Large intestine (tissue), 3 donors: ENCODE measurements at regions not wholly inside any gene's neighbourhood (a gene's known extent, or its start where the extent isn't known, plus 50 kb on each side); places are given as distances from the start of the nearest gene placed in this dataset.
A peak's percentile ranks its signal among the peaks of the same experiment; 100 is the strongest.

ENCODE experiments used
- DNase-seq, 2 donors: peaks; one replicate each; pipeline versions ENCODE4 v3.0.0 to v3.0.0-alpha.2; 2013
- H3K27ac ChIP-seq: one replicate; pipeline ENCODE4 v1.5.1; 2013; ENCODE audit warnings: low read length
- H3K27me3 ChIP-seq: 2 replicates; pipeline ENCODE4 v1.6.1; 2013; ENCODE audit warnings: low read length; ENCODE audit not compliant: control insufficient read depth, insufficient read depth
- H3K36me3 ChIP-seq: 2 replicates; pipeline ENCODE4 v1.6.1; 2013; ENCODE audit warnings: low read length; ENCODE audit not compliant: control insufficient read depth, insufficient read depth
- H3K4me1 ChIP-seq: one replicate; pipeline ENCODE4 v1.6.1; 2013; ENCODE audit warnings: low read length; ENCODE audit not compliant: control insufficient read depth, insufficient read depth
- H3K4me3 ChIP-seq: one replicate; pipeline ENCODE4 v1.5.1; 2013; ENCODE audit warnings: low read length
- H3K9me3 ChIP-seq: one replicate; pipeline ENCODE4 v1.6.1; 2013; ENCODE audit warnings: mild to moderate bottlenecking, low read depth, low read length, moderate library complexity; ENCODE audit not compliant: control insufficient read depth
- WGBS: methylation state at CpG from one replicate; pipeline ENCODE4 v1.1.5; 2013; ENCODE audit warnings: low lambda C conversion rate; ENCODE audit not compliant: insufficient coverage; 5-methylcytosine and 5-hydroxymethylcytosine counted together

GRCh38 chr10:106224676-106225075 lies 939.8 kb downstream of the SORCS1 start:
- H3K4me3 ChIP-seq, result no peak overlapping the region
- DNase-seq, result no peak
- H3K27ac ChIP-seq, result no peak overlapping the region
- H3K9me3 ChIP-seq, result no peaks in the 10 kb centered on the region
- no peaks in the 10 kb centered on the region for H3K27me3 ChIP-seq
- H3K4me1 ChIP-seq, result no peaks in the 10 kb centered on the region
- WGBS, result no CpG with 5 or more reads among the region's 1 CpG
- no peaks in the 10 kb centered on the region for H3K36me3 ChIP-seq

DNA sequence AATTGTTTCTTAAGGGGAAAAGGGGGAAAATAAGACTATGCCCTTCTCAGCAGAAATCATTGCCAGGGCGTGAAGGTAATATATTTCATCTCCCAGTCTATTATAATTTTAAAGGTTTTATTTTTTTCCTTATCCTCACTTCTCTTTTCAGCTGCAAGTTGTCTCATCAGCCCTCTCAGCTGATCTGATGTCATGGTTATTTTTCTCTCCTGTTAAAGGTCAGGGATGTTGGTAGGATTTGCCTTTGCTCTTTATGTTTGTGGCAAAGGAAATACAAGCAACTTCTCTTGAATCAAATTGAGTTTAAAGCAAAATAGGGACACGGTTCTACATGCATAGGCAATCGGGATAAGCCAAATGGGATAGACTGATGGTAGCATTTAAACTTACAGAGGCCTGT lies 946.9 kb downstream of the SORCS1 start:
- H3K4me3 ChIP-seq, result no peak overlapping the region
- WGBS, result no CpG with 5 or more reads among the region's 3 CpGs

GRCh38 chr10:106216085-106216484 lies 948.4 kb downstream of the SORCS1 start:
- H3K4me3 ChIP-seq, result no peak overlapping the region
- H3K27me3 ChIP-seq, result no peaks in the 10 kb centered on the region
- no peaks in the 10 kb centered on the region for H3K36me3 ChIP-seq
- H3K27ac ChIP-seq, result no peak overlapping the region
- H3K4me1 ChIP-seq, result no peaks in the 10 kb centered on the region
- no peaks in the 10 kb centered on the region for H3K9me3 ChIP-seq
- no peak for DNase-seq
- no CpG with 5 or more reads among the region's 2 CpGs for WGBS

More for the DNA sequence above, 946.9 kb downstream of the SORCS1 start:
- Histone ChIP-seq H3K27ac (no peak overlapping the region), H3K27me3 (no peaks in the 10 kb centered on the region), H3K9me3 (no peaks in the 10 kb centered on the region), H3K36me3 (no peaks in the 10 kb centered on the region), H3K4me1 (no peaks in the 10 kb centered on the region)
- no peak for DNase-seq

- Histone ChIP-seq H3K9me3 (no peaks in the 10 kb centered on the region), H3K4me3 (no peak overlapping the region), H3K27me3 (no peaks in the 10 kb centered on the region), H3K36me3 (no peaks in the 10 kb centered on the region), H3K4me1 (no peaks in the 10 kb centered on the region), H3K27ac (no peak overlapping the region)
- DNase-seq, result no peak
- no CpG with 5 or more reads among the region's 2 CpGs for WGBS
Observed at GRCh38 chr10:106214243-106214642, 950.3 kb downstream of the SORCS1 start.

- no peak for DNase-seq
- Histone ChIP-seq H3K4me1 (no peaks in the 10 kb centered on the region), H3K27me3 (no peaks in the 10 kb centered on the region), H3K4me3 (no peak overlapping the region), H3K36me3 (no peaks in the 10 kb centered on the region), H3K9me3 (no peaks in the 10 kb centered on the region), H3K27ac (no peak overlapping the region)
- WGBS, result no CpG with 5 or more reads among the region's 1 CpG
Observed at GRCh38 chr10:106213493-106213892, 951.0 kb downstream of the SORCS1 start.

- Histone ChIP-seq H3K4me3 (no peak overlapping the region), H3K36me3 (no peaks in the 10 kb centered on the region), H3K9me3 (no peaks in the 10 kb centered on the region), H3K4me1 (no peaks in the 10 kb centered on the region), H3K27me3 (no peaks in the 10 kb centered on the region), H3K27ac (no peak overlapping the region)
- DNase-seq, result no peak
Observed at GRCh38 chr10:106198275-106198674, 966.2 kb downstream of the SORCS1 start.

DNA sequence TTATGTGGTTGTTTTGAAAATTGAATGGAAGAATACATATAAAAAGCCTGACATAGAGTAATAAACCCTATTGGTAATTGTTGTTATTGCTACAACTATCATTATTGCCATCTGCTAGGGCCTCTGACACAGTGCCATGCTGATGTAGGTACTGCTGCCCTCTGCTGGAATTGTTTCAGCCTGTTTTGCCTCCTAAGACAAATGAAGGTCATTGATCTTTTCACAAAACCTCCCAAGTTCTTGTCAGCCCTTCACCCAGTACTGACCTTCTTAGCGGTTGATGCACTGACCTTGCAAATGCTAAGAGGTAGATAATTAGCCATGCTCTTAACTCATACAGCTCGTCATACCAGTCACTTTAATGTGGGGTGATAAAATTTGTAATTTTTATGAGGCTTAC lies 975.2 kb downstream of the SORCS1 start:
- no peaks in the 10 kb centered on the region for H3K36me3 ChIP-seq
- no peak overlapping the region for H3K27ac ChIP-seq
- no peak overlapping the region for H3K4me3 ChIP-seq
- DNase-seq, result peak in 1 of 2 donors; percentile 9
- H3K4me1 ChIP-seq, result no peaks in the 10 kb centered on the region
- no peaks in the 10 kb centered on the region for H3K9me3 ChIP-seq
- H3K27me3 ChIP-seq, result no peaks in the 10 kb centered on the region
- whole genome bisulfite sequencing, result no CpG with 5 or more reads among the region's 2 CpGs

DNA sequence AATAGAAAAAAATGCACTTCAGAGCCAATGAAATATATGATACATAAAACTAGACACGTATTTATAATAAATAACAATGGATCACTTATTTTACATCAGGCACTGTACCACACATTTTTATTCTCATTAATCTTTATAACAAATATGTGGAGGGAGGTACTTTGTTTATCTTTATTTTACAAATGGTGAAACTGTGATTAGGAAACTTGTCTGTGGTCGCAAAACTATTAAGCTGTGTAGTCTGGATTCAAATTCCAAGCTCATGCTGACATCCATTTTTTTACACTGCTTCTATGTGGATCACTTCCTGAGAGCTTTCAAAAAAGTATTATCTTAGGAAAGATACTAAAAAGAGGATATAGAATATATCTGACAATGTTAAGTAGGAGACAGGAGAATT lies 978.6 kb downstream of the SORCS1 start:
- Histone ChIP-seq H3K36me3 (no peaks in the 10 kb centered on the region), H3K4me3 (no peak overlapping the region), H3K4me1 (no peaks in the 10 kb centered on the region), H3K27me3 (no peaks in the 10 kb centered on the region), H3K27ac (no peak overlapping the region), H3K9me3 (no peaks in the 10 kb centered on the region)
- DNase-seq, result no peak
- 100% methylated on average over 1 of the region's 2 CpGs for WGBS

DNA sequence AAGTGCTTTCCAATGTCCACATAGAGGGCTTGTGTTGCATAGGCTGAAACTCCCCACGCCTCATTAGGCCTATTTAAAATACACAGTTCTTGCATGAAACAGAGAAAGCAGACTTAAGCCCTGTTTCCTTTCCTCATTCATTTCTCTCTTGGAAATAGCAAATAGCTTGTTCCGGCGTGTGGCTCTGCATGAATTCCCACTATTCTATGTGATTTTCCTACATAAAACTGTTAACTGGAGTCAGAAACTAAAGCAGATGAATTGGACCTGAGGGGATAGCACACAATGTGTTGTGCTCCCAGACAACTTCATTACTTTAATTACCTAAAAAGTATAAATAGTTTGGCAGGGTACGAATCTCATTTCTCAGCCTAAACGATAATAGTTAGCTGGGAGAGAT lies 981.5 kb downstream of the SORCS1 start:
- Histone ChIP-seq H3K9me3 (no peaks in the 10 kb centered on the region), H3K36me3 (no peaks in the 10 kb centered on the region), H3K4me3 (no peak overlapping the region), H3K27ac (no peak overlapping the region), H3K4me1 (no peaks in the 10 kb centered on the region), H3K27me3 (no peaks in the 10 kb centered on the region)
- DNase-seq, result no peak
- 92% methylated on average over 2 of the region's 5 CpGs for WGBS

DNA sequence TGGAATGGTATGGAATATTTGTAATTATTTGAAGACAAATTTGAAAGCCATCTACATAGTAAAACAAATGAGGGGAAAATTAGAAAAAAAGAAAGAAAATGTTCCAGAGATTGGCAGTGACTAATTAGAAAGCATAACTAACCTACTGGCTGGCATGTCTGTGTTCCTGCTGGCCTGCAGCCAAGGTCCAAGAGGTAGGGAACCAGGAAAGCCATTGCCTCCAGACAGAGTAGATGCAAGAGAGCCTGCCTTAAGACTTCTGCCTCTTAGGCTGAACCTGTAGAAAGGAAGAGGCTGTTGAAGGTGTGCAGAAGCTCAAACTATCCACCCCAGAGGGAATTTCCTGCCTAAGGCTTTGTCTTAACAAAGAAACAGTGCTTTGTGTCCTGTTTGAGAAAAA lies 982.0 kb downstream of the SORCS1 start:
- Histone ChIP-seq H3K9me3 (no peaks in the 10 kb centered on the region), H3K4me1 (no peaks in the 10 kb centered on the region), H3K27me3 (no peaks in the 10 kb centered on the region), H3K27ac (no peak overlapping the region), H3K36me3 (no peaks in the 10 kb centered on the region), H3K4me3 (no peak overlapping the region)
- no peak for DNase-seq

DNA sequence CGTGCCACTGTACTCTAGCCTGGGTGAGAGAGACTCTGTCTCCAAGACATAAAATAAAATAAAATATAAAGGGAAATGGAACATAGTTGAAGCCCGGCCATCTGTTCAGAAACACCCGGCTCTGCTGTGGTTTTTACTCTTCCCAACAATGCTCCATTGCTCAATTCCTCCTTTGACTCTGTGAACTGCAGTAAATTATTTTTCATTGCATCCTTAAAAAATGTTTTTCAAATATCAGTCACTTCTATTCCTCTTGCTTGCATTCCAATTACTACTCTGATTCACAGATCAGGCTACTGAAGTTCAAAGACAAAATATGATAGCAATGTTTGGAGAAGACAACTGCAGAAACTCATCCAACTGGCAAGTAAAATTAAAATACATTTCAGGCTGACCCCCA lies 983.0 kb downstream of the SORCS1 start:
- Histone ChIP-seq H3K27ac (no peak overlapping the region), H3K9me3 (no peaks in the 10 kb centered on the region), H3K27me3 (no peaks in the 10 kb centered on the region), H3K4me3 (no peak overlapping the region), H3K36me3 (no peaks in the 10 kb centered on the region), H3K4me1 (no peaks in the 10 kb centered on the region)
- DNase-seq, result no peak
- WGBS, result no CpG with 5 or more reads among the region's 3 CpGs
